ENCODE measurements at regions not wholly inside any gene's neighbourhood (a gene's known extent, or its start where the extent isn't known, plus 50 kb on each side); places are given as distances from the start of the nearest gene placed in this dataset.
A peak's percentile ranks its signal among the peaks of the same experiment; 100 is the strongest.
"Not testable (repeated sequence)": the region's sequence is repeated elsewhere in the genome, so short reads cannot be mapped to it uniquely, and the experiment has no call there.

GRCh38 chr5:171538681-171539080 is 119.2 kb downstream of the FGF18 start:
- no peak for DNase-seq
- in situ Hi-C loops (cut with HindIII; ENCODE audit: low pct_ligation_motif_present, low pct_unique_long_range_greater_than_20kb, low sequenced_read_pairs), result no loop called here

GRCh38 chr5:171540865-171541264 is 121.4 kb downstream of the FGF18 start:
- in situ Hi-C loops (cut with HindIII; ENCODE audit: low pct_ligation_motif_present, low pct_unique_long_range_greater_than_20kb, low sequenced_read_pairs), result no loop called here
- DNase-seq, result no peak

GRCh38 chr5:171541341-171541776 is 121.9 kb downstream of the FGF18 start:
- no peak for DNase-seq
- in situ Hi-C loops (cut with HindIII; ENCODE audit: low pct_ligation_motif_present, low pct_unique_long_range_greater_than_20kb, low sequenced_read_pairs), result no loop called here

- in situ Hi-C loops (cut with HindIII; ENCODE audit: low pct_ligation_motif_present, low pct_unique_long_range_greater_than_20kb, low sequenced_read_pairs), result no loop called here
- DNase-seq, result no peak
Observed at GRCh38 chr5:171542525-171543140, 123.2 kb downstream of the FGF18 start.

- in situ Hi-C loops (cut with HindIII; ENCODE audit: low pct_ligation_motif_present, low pct_unique_long_range_greater_than_20kb, low sequenced_read_pairs), result no loop called here
- no peak for DNase-seq
Observed at GRCh38 chr5:171543148-171543815, 123.8 kb downstream of the FGF18 start.

- in situ Hi-C loops (cut with HindIII; ENCODE audit: low pct_ligation_motif_present, low pct_unique_long_range_greater_than_20kb, low sequenced_read_pairs), result no loop called here
- DNase-seq, result no peak
Observed at GRCh38 chr5:171544913-171545765, 125.7 kb downstream of the FGF18 start.

GRCh38 chr5:171549274-171549673 is 129.8 kb downstream of the FGF18 start:
- DNase-seq, result no peak
- in situ Hi-C loops (cut with HindIII; ENCODE audit: low pct_ligation_motif_present, low pct_unique_long_range_greater_than_20kb, low sequenced_read_pairs), result no loop called here

- in situ Hi-C loops (cut with HindIII; ENCODE audit: low pct_ligation_motif_present, low pct_unique_long_range_greater_than_20kb, low sequenced_read_pairs); DNase-seq: not testable (repeated sequence)
Observed at GRCh38 chr5:171553817-171554216, 134.4 kb downstream of the FGF18 start.

GRCh38 chr5:171555160-171555559 is 135.7 kb downstream of the FGF18 start:
- in situ Hi-C loops (cut with HindIII; ENCODE audit: low pct_ligation_motif_present, low pct_unique_long_range_greater_than_20kb, low sequenced_read_pairs), result no loop called here
- DNase-seq, result no peak

GRCh38 chr5:171562822-171563221 is 143.4 kb downstream of the FGF18 start:
- in situ Hi-C loops (cut with HindIII; ENCODE audit: low pct_ligation_motif_present, low pct_unique_long_range_greater_than_20kb, low sequenced_read_pairs), result no loop called here
- no peak for DNase-seq

- DNase-seq, result no peak
- in situ Hi-C loops (cut with HindIII; ENCODE audit: low pct_ligation_motif_present, low pct_unique_long_range_greater_than_20kb, low sequenced_read_pairs), result no loop called here
Observed at GRCh38 chr5:171568389-171568788, 148.9 kb downstream of the FGF18 start.

GRCh38 chr5:171569065-171569712 is 149.7 kb downstream of the FGF18 start:
- in situ Hi-C loops (cut with HindIII; ENCODE audit: low pct_ligation_motif_present, low pct_unique_long_range_greater_than_20kb, low sequenced_read_pairs), result no loop called here
- no peak for DNase-seq

GRCh38 chr5:171570244-171570825 is 150.9 kb downstream of the FGF18 start:
- no peak for DNase-seq
- in situ Hi-C loops (cut with HindIII; ENCODE audit: low pct_ligation_motif_present, low pct_unique_long_range_greater_than_20kb, low sequenced_read_pairs), result no loop called here

- DNase-seq, result peak; percentile 30
- in situ Hi-C loops (cut with HindIII; ENCODE audit: low pct_ligation_motif_present, low pct_unique_long_range_greater_than_20kb, low sequenced_read_pairs), result no loop called here
Observed at GRCh38 chr5:171571663-171572062, 152.2 kb downstream of the FGF18 start.

GRCh38 chr5:171573021-171573420 is 153.6 kb downstream of the FGF18 start:
- no peak for DNase-seq
- in situ Hi-C loops (cut with HindIII; ENCODE audit: low pct_ligation_motif_present, low pct_unique_long_range_greater_than_20kb, low sequenced_read_pairs), result no loop called here

- DNase-seq, result no peak
- in situ Hi-C loops (cut with HindIII; ENCODE audit: low pct_ligation_motif_present, low pct_unique_long_range_greater_than_20kb, low sequenced_read_pairs), result no loop called here
Observed at GRCh38 chr5:171573451-171574225, 154.2 kb downstream of the FGF18 start.

- in situ Hi-C loops (cut with HindIII; ENCODE audit: low pct_ligation_motif_present, low pct_unique_long_range_greater_than_20kb, low sequenced_read_pairs), result no loop called here
- no peak for DNase-seq
Observed at GRCh38 chr5:171574376-171574775, 154.9 kb downstream of the FGF18 start.

- in situ Hi-C loops (cut with HindIII; ENCODE audit: low pct_ligation_motif_present, low pct_unique_long_range_greater_than_20kb, low sequenced_read_pairs), result no loop called here
Observed at GRCh38 chr5:171575386-171575785, 155.9 kb downstream of the FGF18 start.

More at GRCh38 chr5:171575386-171575785, 155.9 kb downstream of the FGF18 start:
- no peak for DNase-seq
